Ecto neural progenitor cell (in vitro differentiated cells): ENCODE measurements at regions not wholly inside any gene's neighbourhood (a gene's known extent, or its start where the extent isn't known, plus 50 kb on each side); places are given as distances from the start of the nearest gene placed in this dataset.

Experiments used
- DNase-seq: peaks from one replicate; pipeline ENCODE4 v3.0.0-alpha.2; 2018; ENCODE audit warnings: low spot score

- peak; percentile 74 for DNase-seq
Observed at GRCh38 chr12:4134448-4135263, 138.9 kb upstream of the CCND2 start.

GRCh38 chr12:4133636-4134447 lies 139.7 kb upstream of the CCND2 start:
- DNase-seq: peak; percentile 67

GRCh38 chr12:4133029-4133428 lies 140.5 kb upstream of the CCND2 start:
- DNase-seq: peak; percentile 39

- no peak for DNase-seq
Observed at GRCh38 chr12:4121506-4122020, 152.0 kb upstream of the CCND2 start.

GRCh38 chr12:4120316-4120917 lies 153.1 kb upstream of the CCND2 start:
- DNase-seq: no peak

GRCh38 chr12:4119157-4119761 lies 154.3 kb upstream of the CCND2 start:
- no peak for DNase-seq

GRCh38 chr12:4118601-4119156 lies 154.9 kb upstream of the CCND2 start:
- peak; percentile 41 for DNase-seq

- no peak for DNase-seq
Observed at GRCh38 chr12:4118017-4118510, 155.5 kb upstream of the CCND2 start.

- no peak for DNase-seq
Observed at GRCh38 chr12:4117386-4118016, 156.1 kb upstream of the CCND2 start.

- DNase-seq: no peak
Observed at GRCh38 chr12:4116251-4117111, 157.1 kb upstream of the CCND2 start.

- DNase-seq: peak; percentile 57
Observed at GRCh38 chr12:4115570-4115969, 158.0 kb upstream of the CCND2 start.

GRCh38 chr12:4114986-4115385 lies 158.6 kb upstream of the CCND2 start:
- DNase-seq: peak; percentile 47

- no peak for DNase-seq
Observed at GRCh38 chr12:4112734-4113325, 160.7 kb upstream of the CCND2 start.

- DNase-seq: no peak
Observed at GRCh38 chr12:4112290-4112689, 161.3 kb upstream of the CCND2 start.

GRCh38 chr12:4111010-4111409 lies 162.6 kb upstream of the CCND2 start:
- no peak for DNase-seq

- no peak for DNase-seq
Observed at GRCh38 chr12:4109826-4110225, 163.7 kb upstream of the CCND2 start.

GRCh38 chr12:4108803-4109345 lies 164.7 kb upstream of the CCND2 start:
- no peak for DNase-seq

GRCh38 chr12:4107911-4108697 lies 165.5 kb upstream of the CCND2 start:
- DNase-seq: no peak

- peak; percentile 56 for DNase-seq
Observed at GRCh38 chr12:4107436-4107878, 166.1 kb upstream of the CCND2 start.
